ENCODE measurements at regions not wholly inside any gene's neighbourhood (a gene's known extent, or its start where the extent isn't known, plus 50 kb on each side); places are given as distances from the start of the nearest gene placed in this dataset.
A peak's percentile ranks its signal among the peaks of the same experiment; 100 is the strongest.

GRCh38 chr4:71188951-71189350 lies 149.9 kb upstream of the SLC4A4 start:
- Histone ChIP-seq H3K27ac (no peak overlapping the region), H2AFZ (no peak overlapping the region), H3K4me3 (peak overlapping the region; percentile 0), H3K79me2 (no peaks in the 10 kb centered on the region), H3K9me2 (replicated peaks; ENCODE audit: insufficient read depth) (no peaks in the 10 kb centered on the region), H3K4me2 (peak overlapping the region; percentile 93), H3K27me3 (peaks cover 35% of the 10 kb centered on the region), H4K20me1 (ENCODE audit: insufficient read depth, poor library complexity, severe bottlenecking) (no peaks in the 10 kb centered on the region), H3K36me3 (replicated peaks; ENCODE audit: insufficient read depth, low read depth) (no peaks in the 10 kb centered on the region), H3K9me3 (ENCODE audit: low read depth) (no peaks in the 10 kb centered on the region), H3K4me1 (ENCODE audit: insufficient read depth) (no peaks in the 10 kb centered on the region)
- no peak for TF ChIP-seq EZH2phosphoT487 (IDR thresholded peaks at IDR 0.05; ENCODE audit: low read depth, severe bottlenecking, unreplicated experiment)
- no peak for TF ChIP-seq EZH2 (IDR thresholded peaks at IDR 0.05; ENCODE audit: borderline replicate concordance)
- no peak for TF ChIP-seq CTCF (IDR thresholded peaks at IDR 0.05; ENCODE audit: poor library complexity)
- DNase-seq (ENCODE audit: low spot score): no peak
- 87% methylated on average over 1 of the region's 1 CpG for WGBS (ENCODE audit: low lambda C conversion rate, missing lambda C conversion rate)

GRCh38 chr4:71189471-71189870 lies 149.3 kb upstream of the SLC4A4 start:
- H3K4me1 ChIP-seq (ENCODE audit: insufficient read depth): no peaks in the 10 kb centered on the region
- no peaks in the 10 kb centered on the region for H3K79me2 ChIP-seq
- TF ChIP-seq EZH2 (IDR thresholded peaks at IDR 0.05; ENCODE audit: borderline replicate concordance): no peak
- no peak for TF ChIP-seq EZH2phosphoT487 (IDR thresholded peaks at IDR 0.05; ENCODE audit: low read depth, severe bottlenecking, unreplicated experiment)
- TF ChIP-seq CTCF (IDR thresholded peaks at IDR 0.05; ENCODE audit: poor library complexity): no peak
- H3K4me3 ChIP-seq: no peak overlapping the region
- no peaks in the 10 kb centered on the region for H3K9me3 ChIP-seq (ENCODE audit: low read depth)
- peak overlapping the region; percentile 93 for H3K4me2 ChIP-seq
- no peaks in the 10 kb centered on the region for H3K9me2 ChIP-seq (replicated peaks; ENCODE audit: insufficient read depth)
- no peak overlapping the region for H3K27ac ChIP-seq
- no peaks in the 10 kb centered on the region for H4K20me1 ChIP-seq (ENCODE audit: insufficient read depth, poor library complexity, severe bottlenecking)
- no peak overlapping the region for H2AFZ ChIP-seq
- H3K27me3 ChIP-seq: peaks cover 35% of the 10 kb centered on the region
- no peak for DNase-seq (ENCODE audit: low spot score)
- H3K36me3 ChIP-seq (replicated peaks; ENCODE audit: insufficient read depth, low read depth): no peaks in the 10 kb centered on the region
- WGBS (ENCODE audit: low lambda C conversion rate, missing lambda C conversion rate): 83% methylated on average over 6 of the region's 6 CpGs

- Histone ChIP-seq H3K36me3 (replicated peaks; ENCODE audit: insufficient read depth, low read depth) (no peaks in the 10 kb centered on the region), H3K27ac (no peak overlapping the region), H3K4me2 (no peak overlapping the region), H3K4me3 (no peak overlapping the region), H3K9me2 (replicated peaks; ENCODE audit: insufficient read depth) (no peaks in the 10 kb centered on the region), H3K4me1 (ENCODE audit: insufficient read depth) (no peaks in the 10 kb centered on the region), H3K27me3 (peaks cover 18% of the 10 kb centered on the region), H3K79me2 (no peaks in the 10 kb centered on the region), H4K20me1 (ENCODE audit: insufficient read depth, poor library complexity, severe bottlenecking) (no peaks in the 10 kb centered on the region), H3K9me3 (ENCODE audit: low read depth) (no peaks in the 10 kb centered on the region), H2AFZ (no peak overlapping the region)
- 97% methylated on average over 1 of the region's 1 CpG for WGBS (ENCODE audit: low lambda C conversion rate, missing lambda C conversion rate)
- DNase-seq (ENCODE audit: low spot score): no peak
- TF ChIP-seq EZH2phosphoT487 (IDR thresholded peaks at IDR 0.05; ENCODE audit: low read depth, severe bottlenecking, unreplicated experiment) (no peak), EZH2 (IDR thresholded peaks at IDR 0.05; ENCODE audit: borderline replicate concordance) (no peak), CTCF (IDR thresholded peaks at IDR 0.05; ENCODE audit: poor library complexity) (no peak)
These were observed 144.4 kb upstream of the SLC4A4 start for GRCh38 chr4:71194454-71194853.

- Histone ChIP-seq H3K4me3 (no peak overlapping the region), H3K9me3 (ENCODE audit: low read depth) (no peaks in the 10 kb centered on the region), H3K4me1 (ENCODE audit: insufficient read depth) (peaks cover 2% of the 10 kb centered on the region), H2AFZ (no peak overlapping the region), H3K9me2 (replicated peaks; ENCODE audit: insufficient read depth) (no peaks in the 10 kb centered on the region), H3K27me3 (peaks cover 3% of the 10 kb centered on the region), H3K27ac (no peak overlapping the region), H3K79me2 (no peaks in the 10 kb centered on the region), H3K4me2 (no peak overlapping the region), H4K20me1 (ENCODE audit: insufficient read depth, poor library complexity, severe bottlenecking) (no peaks in the 10 kb centered on the region), H3K36me3 (replicated peaks; ENCODE audit: insufficient read depth, low read depth) (no peaks in the 10 kb centered on the region)
- DNase-seq (ENCODE audit: low spot score): no peak
- TF ChIP-seq EZH2phosphoT487 (IDR thresholded peaks at IDR 0.05; ENCODE audit: low read depth, severe bottlenecking, unreplicated experiment) (no peak), EZH2 (IDR thresholded peaks at IDR 0.05; ENCODE audit: borderline replicate concordance) (no peak), CTCF (IDR thresholded peaks at IDR 0.05; ENCODE audit: poor library complexity) (no peak)
- 30% methylated on average over 4 of the region's 4 CpGs for WGBS (ENCODE audit: low lambda C conversion rate, missing lambda C conversion rate)
These were observed 142.9 kb upstream of the SLC4A4 start for GRCh38 chr4:71195924-71196323.
